NCI-H82 treated with DMSO at 0.1 percent for 48 hours (cell line): ENCODE measurements at regions not wholly inside any gene's neighbourhood (a gene's known extent, or its start where the extent isn't known, plus 50 kb on each side); places are given as distances from the start of the nearest gene placed in this dataset.
"Not testable (repeated sequence)": the region's sequence is repeated elsewhere in the genome, so short reads cannot be mapped to it uniquely, and the experiment has no call there.

Source experiments
- DNase-seq: peaks from one replicate; lab custom pipeline; 2025; ENCODE audit not compliant: unreplicated experiment; lab: John Stamatoyannopoulos, UW

DNA sequence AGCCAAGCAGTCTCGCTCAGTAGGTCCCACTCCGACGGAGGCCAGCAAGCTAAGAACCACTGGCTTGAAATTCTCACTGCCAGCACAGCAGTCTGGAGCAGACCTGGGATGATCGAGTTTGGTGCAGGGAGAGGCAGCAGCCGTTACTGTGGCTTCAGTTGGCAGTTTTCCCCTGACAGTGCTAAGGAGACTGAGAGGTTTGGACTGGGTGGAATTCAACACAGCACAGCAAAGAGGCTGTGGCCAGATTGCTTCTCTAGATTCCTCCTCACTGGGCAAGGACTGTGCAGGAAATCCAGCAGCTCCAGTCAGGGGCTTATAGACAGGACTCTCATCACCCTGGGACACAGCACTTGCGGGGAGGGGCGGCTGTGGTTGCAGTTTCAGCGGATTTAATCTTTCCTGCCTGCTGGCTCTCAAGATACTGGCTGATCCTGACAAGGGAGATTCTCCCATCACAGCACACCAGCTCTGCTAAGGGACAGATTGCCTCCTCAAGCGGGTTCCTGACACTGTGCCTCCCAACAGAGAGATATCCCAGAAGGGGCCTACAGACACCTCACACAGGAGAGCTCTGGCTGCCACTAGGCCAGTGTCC lies 122.1 kb downstream of the YIPF5 start:
- peak; percentile 27 for DNase-seq

- DNase-seq, result not testable (repeated sequence)
Observed at GRCh38 chr5:144055391-144055790, 115.1 kb downstream of the YIPF5 start.

- not testable (repeated sequence) for DNase-seq
Observed at GRCh38 chr5:144060091-144060490, 110.4 kb downstream of the YIPF5 start.

DNA sequence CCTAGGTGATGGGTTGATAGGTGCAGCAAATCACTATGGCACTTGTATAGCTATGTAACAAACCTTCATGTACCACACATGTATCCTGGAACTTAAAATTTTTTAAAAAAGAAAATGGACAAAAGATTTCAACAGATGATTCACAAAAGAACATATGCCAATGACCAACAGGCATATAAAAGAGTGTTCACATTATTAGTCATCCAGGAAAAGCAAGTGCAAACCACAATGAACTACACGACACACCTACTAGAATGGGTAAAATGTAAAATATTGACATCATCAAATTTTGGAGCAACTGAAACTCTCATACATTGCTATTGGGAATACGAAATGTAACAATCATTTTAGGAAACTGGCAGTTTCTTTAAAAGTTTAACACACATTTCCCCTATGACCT lies 109.9 kb downstream of the YIPF5 start:
- DNase-seq, result no peak

GRCh38 chr5:144065786-144066185 lies 104.7 kb downstream of the YIPF5 start:
- no peak for DNase-seq

DNA sequence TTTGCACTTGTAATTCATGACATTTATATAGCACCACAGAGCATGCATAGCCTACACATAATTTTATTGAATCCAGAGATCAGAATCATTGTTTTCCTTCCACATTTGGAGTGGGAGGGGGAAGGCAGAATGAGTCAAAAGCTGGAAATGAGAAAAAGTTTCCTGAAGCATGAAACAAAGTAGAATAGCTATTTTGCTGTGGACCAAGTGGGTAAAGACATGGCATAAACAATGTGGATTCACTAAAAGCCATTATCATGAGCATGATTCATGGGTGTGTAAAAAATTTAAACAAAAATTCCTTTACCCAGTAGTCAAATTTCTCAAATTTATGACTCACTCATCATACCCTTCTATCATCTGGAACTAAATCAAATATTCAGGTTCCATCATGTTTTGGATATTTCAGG lies 97.9 kb downstream of the YIPF5 start:
- DNase-seq, result no peak

GRCh38 chr5:144076521-144077083 lies 93.9 kb downstream of the YIPF5 start:
- DNase-seq, result no peak

GRCh38 chr5:144083185-144083584 lies 87.3 kb downstream of the YIPF5 start:
- DNase-seq, result no peak

GRCh38 chr5:144084971-144085370 lies 85.5 kb downstream of the YIPF5 start:
- no peak for DNase-seq

DNA sequence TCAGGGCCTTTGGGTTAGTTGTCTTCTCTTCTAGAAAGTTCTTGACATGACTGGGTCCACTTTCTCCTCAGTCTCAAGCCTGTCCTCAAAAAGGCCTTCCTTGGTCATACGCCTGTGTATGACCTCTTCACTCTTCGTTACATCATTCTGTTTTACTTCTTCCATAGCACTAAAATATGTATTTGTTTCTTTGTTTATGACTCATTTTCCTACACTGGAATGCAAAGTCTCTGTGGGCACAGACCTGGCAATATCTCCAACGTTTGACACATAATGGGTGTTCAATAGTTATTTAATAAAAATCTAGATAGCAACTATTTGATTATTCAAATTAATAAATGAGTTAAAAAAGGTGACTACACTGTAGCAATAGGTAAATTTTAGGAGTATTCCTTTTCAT lies 85.1 kb downstream of the YIPF5 start:
- DNase-seq, result no peak

- DNase-seq, result no peak
Observed at GRCh38 chr5:144086295-144086694, 84.2 kb downstream of the YIPF5 start.

DNA sequence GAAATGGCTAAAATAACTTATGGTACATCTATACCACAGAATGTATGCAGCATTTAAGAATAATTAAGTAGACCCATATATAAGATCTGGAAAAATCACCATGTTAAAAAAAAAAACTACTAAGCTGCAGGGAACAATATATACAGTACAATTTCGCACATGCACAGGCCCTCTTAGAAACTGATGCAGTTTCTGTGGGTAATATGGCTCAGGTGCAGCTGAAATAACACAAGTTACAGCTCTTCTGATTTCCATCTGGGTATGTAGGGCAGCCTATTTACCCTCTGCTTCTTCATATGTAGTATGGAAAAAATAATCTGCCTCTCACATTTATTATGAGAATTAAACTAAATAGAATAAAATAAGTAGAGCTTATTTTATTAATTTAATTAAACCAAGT lies 82.9 kb downstream of the YIPF5 start:
- no peak for DNase-seq

DNA sequence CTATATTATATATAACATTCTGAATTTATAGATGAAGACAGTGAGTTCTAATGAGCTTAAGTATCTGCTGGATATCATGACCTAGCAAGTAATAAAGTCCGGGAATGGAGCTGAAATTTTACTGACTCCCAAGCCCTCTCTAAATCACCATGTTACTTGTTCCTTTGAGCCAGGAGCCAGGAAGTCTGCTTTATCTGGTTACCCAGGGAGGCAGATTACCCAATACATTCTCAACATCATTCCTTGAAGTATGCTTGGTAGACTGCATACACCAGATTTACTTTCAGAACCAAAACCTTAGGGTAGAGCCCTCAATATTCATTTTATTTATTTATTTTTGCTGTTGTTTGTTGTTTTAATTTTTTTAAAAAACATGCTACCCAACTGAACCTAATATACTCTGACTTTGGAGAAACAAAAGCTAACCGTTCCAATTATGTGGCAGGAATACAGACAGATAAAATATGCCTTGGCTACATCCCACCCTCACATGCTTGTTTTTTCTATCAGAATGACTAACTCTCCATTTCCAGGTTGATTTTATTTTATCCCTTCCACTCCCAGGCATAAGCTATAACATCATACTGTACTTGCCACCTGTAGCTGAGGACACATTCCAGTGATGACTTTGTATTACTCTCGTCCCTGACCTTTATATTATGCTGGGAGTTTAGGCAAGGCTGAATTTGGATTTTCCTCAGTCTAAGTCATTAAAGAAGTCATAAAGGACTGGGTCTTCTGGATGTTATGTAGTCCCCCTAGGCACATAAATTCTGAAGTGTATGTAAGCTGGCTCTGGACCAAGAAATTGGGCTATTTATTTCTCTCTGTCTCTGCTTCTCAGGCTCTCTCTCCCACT lies 82.0 kb downstream of the YIPF5 start:
- DNase-seq, result no peak

DNA sequence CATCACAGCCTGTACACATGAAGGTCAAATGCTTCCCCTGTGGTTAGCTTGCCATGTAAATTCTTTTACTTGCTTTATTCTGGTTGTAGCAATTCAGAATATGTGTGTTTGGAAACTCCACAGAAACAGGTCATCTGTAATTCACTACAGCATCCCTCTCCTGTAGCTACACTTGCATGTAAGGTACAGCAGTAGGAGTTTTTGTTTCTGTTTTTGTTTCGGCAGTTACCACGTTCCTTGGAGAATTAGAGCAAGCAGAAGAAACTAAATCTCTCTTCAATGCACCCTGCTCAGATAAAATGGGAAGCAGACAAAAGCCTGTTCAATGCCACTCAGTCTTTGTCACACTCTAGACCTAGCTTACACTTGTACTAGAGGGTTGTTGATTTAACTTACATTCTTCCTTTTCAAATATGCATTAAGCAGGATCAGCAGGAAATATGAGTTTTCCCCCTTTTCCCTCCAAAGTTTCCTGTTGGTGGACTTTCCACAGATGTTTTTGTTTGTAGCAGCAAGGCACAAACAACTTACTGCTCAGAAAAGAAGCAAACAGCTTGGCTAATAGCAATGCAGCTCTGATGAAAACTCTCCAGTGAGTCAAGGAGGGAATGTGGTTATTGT lies 80.9 kb downstream of the YIPF5 start:
- no peak for DNase-seq

- DNase-seq, result no peak
Observed at GRCh38 chr5:144092508-144092907, 78.0 kb downstream of the YIPF5 start.

GRCh38 chr5:144093400-144093799 lies 77.1 kb downstream of the YIPF5 start:
- no peak for DNase-seq

DNA sequence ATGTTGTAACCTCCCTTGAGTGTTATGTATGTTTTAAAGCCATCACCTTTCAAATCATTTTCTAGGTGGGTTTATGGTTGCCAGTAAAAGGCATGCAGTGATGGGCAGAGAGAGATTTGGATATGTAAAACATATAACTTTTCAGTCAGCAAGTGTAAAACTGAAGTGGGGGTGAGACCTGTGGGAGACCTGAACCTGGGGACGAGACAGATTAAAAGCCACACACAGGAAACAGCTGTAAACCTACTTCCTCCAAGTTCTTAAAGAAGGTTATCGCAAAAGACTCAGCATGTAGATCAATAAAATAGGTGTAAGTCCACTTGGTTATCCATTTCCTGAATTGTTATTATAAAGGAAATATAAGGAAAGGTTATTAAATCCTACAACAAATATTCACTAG lies 76.6 kb downstream of the YIPF5 start:
- DNase-seq, result no peak

DNA sequence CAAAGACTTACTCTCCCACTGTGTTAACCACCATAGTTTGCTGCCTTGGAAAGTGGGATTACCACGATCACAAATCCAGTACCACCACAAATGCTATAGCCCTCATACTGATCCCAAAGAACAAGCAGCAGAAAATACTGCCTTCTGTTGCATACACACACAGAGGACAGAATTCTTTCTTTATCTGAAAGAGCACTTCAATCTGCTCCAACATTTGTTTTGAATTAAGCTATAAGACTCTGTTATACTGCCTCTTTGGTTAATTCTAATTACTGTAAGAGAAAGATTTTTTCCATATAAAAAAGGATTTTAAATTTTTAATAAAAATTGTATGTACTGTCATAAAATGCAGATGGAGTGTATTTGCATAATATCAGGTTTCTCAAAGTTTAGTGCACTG lies 69.8 kb downstream of the YIPF5 start:
- no peak for DNase-seq

DNA sequence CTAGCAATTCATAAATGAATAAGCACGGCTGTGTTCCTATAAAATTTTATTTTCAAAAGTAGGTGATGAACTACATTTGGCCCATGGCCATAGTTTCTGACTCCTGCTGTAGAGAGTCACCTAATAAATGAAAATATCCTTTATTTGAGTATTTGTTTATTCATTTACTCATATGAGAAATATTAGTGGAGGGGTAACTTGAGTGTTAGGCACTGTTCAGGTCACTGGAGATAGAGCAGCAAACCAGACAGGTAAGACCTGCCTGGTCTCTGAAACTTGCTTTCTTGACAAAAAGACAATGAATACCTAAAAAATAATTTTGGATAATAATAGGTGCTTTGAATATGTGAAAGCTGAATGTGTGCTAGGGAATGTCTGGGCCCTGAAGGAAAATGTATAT lies 68.8 kb downstream of the YIPF5 start:
- no peak for DNase-seq

- no peak for DNase-seq
Observed at GRCh38 chr5:144102361-144102760, 68.1 kb downstream of the YIPF5 start.

GRCh38 chr5:144102979-144103378 lies 67.5 kb downstream of the YIPF5 start:
- no peak for DNase-seq
